NB4 (cell line): ENCODE measurements at regions not wholly inside any gene's neighbourhood (a gene's known extent, or its start where the extent isn't known, plus 50 kb on each side); places are given as distances from the start of the nearest gene placed in this dataset.

Source experiments
- CTCF ChIP-seq: IDR thresholded peaks from one replicate; pipeline ENCODE4 v1.5.1; 2012; ENCODE audit warnings: low read depth, low read length
- MYC ChIP-seq: IDR thresholded peaks from 2 replicates; pipeline ENCODE4 v1.6.1; 2011; ENCODE audit warnings: low read depth, low read length
- POLR2A ChIP-seq: IDR thresholded peaks from 2 replicates; pipeline ENCODE4 v1.6.1; 2011; ENCODE audit warnings: mild to moderate bottlenecking; ENCODE audit not compliant: insufficient read length; ENCODE audit errors: extremely low read depth

GRCh38 chr4:134961963-134962362 is 760.4 kb upstream of the PABPC4L start:
- TF ChIP-seq CTCF (no peak), POLR2A (no peak), MYC (no peak)
